IMR-90 (cell line): ENCODE measurements at regions not wholly inside any gene's neighbourhood (a gene's known extent, or its start where the extent isn't known, plus 50 kb on each side); places are given as distances from the start of the nearest gene placed in this dataset.

Experiments
- CEBPB ChIP-seq: IDR thresholded peaks from 2 replicates; pipeline ENCODE4 v1.6.1; 2012; ENCODE audit warnings: low read depth, low read length, improper control_type of control experiment
- MXI1 ChIP-seq: IDR thresholded peaks from 2 replicates; pipeline ENCODE4 v1.6.1; 2012; ENCODE audit warnings: low read depth, mild to moderate bottlenecking, low read length, moderate library complexity, borderline replicate concordance
- POLR2A ChIP-seq: IDR thresholded peaks from 2 replicates; pipeline ENCODE4 v1.6.1; 2012; ENCODE audit warnings: mild to moderate bottlenecking, low read depth, low read length
- RAD21 ChIP-seq: IDR thresholded peaks from 2 replicates; pipeline ENCODE4 v1.6.1; 2012; ENCODE audit warnings: low read length, improper control_type of control experiment
- RFX5 ChIP-seq: IDR thresholded peaks from 2 replicates; pipeline ENCODE4 v1.8.0; 2012; ENCODE audit warnings: low read depth, mild to moderate bottlenecking, low read length, moderate library complexity
- SMC3 ChIP-seq: fragments of 150-350 bp; IDR thresholded peaks from 2 replicates; pipeline ENCODE4 v1.6.1; 2016; ENCODE audit warnings: low read depth, mild to moderate bottlenecking, antibody characterized with exemption, low read length, moderate library complexity
- USF2 ChIP-seq: fragments of 150-350 bp; IDR thresholded peaks from 2 replicates; pipeline ENCODE4 v1.6.1; 2017; ENCODE audit warnings: mild to moderate bottlenecking, antibody characterized with exemption, low read length, low read depth
- TF ChIP-seq, protein P1 (sequence below): conservative IDR thresholded peaks from 2 replicates; pipeline ENCODE4 v1.5.1; 2012; ENCODE audit warnings: mild to moderate bottlenecking, low read depth, low read length, improper control_type of control experiment

DNA sequence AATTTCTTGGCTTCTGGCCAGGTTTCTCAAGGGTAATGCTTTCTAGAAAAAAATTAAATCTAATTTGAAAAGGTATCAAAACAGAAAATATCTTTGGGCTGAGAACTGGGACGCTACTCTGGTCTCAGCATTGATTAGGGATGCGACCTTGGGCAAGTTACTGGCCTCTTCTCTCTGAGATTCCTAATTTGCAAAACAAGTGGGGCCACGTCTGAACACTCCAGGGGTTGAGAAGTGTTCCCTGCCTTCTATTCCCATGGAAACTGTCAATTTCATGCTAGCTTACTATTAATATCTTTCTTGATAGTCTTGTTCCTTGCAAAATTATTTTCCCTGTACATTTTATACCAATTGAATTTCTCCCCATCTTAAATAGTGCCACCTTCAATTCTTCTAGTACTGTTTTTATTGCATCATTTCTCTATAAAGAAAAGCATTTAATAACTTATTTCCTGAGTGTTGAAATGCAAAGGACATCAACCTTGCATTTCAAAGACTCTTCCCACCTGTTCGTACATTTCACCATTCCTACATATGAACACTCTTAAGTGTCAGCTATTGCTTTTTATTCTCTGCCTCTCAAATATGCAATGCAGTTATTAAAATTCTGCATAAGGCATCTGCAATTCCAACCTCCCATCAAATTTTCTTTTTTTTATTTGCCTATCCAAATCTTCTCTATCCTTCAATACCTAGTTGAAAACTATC, 118.3 kb upstream of the DSEL start:
- TF ChIP-seq SMC3 (no peak), MXI1 (no peak), POLR2A (no peak), RFX5 (no peak), USF2 (no peak), CEBPB (peak; percentile 22; the same call in 1 of the 2 replicates), RAD21 (no peak)
- TF ChIP-seq, protein P1, sequence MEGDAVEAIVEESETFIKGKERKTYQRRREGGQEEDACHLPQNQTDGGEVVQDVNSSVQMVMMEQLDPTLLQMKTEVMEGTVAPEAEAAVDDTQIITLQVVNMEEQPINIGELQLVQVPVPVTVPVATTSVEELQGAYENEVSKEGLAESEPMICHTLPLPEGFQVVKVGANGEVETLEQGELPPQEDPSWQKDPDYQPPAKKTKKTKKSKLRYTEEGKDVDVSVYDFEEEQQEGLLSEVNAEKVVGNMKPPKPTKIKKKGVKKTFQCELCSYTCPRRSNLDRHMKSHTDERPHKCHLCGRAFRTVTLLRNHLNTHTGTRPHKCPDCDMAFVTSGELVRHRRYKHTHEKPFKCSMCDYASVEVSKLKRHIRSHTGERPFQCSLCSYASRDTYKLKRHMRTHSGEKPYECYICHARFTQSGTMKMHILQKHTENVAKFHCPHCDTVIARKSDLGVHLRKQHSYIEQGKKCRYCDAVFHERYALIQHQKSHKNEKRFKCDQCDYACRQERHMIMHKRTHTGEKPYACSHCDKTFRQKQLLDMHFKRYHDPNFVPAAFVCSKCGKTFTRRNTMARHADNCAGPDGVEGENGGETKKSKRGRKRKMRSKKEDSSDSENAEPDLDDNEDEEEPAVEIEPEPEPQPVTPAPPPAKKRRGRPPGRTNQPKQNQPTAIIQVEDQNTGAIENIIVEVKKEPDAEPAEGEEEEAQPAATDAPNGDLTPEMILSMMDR: no peak
